HG03439 (cell line): ENCODE measurements at regions not wholly inside any gene's neighbourhood (a gene's known extent, or its start where the extent isn't known, plus 50 kb on each side); places are given as distances from the start of the nearest gene placed in this dataset.
"Not testable (repeated sequence)": the region's sequence is repeated elsewhere in the genome, so short reads cannot be mapped to it uniquely, and the experiment has no call there.

ENCODE experiments used
- ATAC-seq: cut with Tn5 transposase; IDR thresholded peaks from one replicate; pipeline ENCODE4 v1.9.1; 2021; ENCODE audit warnings: mild to moderate bottlenecking, moderate library complexity; ENCODE audit not compliant: unreplicated experiment

DNA sequence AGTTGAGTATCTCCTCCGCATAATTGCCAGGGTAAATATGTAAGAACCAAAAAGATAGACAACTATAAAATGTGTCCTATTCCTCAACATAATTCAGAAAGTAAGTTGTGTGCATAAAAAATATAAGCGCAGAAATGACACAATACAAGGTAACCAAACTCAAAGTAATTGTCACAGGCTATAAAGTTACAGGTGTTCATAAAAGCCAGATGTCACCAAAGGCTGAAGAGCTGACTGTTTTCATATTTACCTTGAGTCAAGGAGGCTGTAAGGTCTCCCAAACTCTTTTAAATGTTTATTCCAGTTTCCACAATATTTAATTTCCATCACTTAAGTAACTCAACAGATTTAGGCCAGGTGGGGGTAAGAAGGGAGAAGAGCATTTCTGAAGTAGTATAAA is 192.2 kb upstream of the MARCKS start:
- no peak for ATAC-seq

DNA sequence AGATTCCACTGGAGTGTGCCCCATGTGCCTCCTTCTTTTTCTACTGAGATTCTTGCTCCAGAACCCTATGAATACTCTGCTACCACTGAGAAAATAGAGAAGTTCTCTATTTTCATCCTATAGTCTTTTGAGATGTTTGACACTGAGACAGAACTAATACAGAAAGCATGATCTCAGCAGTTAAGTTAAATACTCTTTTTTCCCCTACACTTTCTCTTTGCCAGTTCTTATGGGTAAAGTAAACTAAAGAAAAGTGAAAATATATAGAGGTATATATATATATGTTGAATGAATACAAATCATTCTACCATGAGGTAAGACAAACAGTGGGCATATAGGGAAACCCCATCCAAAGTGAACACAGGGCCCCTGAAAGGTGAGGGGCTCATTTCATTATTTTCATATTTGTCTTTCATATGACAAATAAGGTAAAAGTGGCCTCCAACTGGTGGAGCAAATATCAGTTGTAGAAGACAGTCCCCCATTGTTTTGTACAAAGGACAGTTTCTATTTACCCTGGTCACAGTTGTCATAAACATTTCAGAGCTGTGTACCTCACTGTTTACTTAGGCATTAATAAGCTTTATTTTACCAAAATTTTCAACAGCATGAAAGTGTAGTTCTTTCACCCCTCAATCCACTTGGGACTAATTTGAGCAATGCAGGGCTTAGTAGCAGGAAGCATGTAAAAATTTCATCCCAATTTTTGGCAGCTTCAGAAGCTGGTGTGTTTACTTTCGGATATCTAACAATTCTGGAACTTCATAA is 188.3 kb upstream of the MARCKS start:
- ATAC-seq, result no peak

DNA sequence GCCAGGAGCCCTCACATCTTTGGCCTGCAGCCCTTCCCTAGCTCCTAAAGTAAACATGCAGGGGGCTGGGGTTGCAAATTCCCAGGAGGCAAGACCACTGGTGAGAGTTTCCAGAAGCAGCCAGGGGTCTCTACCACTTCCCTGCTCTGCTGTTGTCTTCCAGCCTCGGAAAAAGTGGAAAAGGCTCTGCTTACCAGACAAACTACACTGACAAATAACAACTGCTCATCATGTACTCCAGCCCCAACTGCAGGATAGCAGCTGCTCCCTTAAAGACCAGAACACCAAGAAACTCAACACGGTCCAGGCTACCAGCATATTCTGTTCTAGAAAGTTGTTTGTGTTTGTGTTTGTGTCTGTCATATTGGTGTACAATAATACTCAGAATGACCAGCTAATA is 187.5 kb upstream of the MARCKS start:
- no peak for ATAC-seq

DNA sequence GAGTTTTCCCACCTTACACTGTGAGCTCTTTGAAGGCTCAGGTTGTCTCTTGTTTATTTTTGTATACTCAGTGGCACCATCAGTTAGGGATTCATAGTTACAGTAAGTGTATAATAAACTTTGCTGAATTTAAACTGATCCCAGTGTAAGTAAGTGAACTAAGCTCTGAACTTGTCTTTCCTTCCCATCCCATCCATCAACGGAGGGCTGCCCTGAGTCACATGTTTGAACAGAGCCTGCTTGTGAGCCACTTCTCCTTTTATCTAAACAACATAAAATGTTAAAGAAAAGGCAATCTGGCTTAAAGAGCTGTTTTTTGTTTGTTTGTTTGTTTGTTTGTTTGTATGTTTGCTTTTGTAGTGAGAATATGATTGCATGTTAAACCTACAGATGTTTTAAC is 185.7 kb upstream of the MARCKS start:
- no peak for ATAC-seq

DNA sequence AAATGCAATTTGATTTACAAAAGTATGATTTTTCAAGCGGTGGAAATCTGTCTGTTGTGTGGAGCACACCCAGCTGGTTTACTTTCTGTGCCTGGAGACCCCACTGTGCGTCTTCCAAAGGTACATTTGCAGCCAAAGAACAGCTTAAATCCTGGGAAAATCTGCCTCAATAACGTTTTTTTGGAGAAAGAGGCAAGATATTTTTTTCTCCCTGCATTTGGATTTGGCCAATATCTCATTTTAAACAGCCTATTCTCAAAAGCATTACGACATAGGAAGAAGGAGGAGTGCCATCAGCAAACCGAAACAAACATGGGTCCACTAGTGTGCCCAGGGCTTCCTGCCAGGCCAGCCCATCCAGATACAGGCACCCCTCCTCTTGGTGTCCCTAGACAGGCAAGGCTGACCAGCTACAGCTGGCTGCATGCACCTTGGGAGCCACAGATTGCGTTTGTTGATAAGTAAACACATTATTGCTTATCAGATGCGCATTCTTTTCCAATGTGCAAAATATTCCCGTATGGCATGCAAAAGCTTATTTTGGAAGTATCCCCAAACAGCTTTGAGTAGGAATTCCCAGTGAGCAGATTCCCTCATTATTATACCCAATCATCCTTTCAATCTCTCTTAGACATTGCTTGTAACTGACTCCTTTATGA is 184.5 kb upstream of the MARCKS start:
- no peak for ATAC-seq

DNA sequence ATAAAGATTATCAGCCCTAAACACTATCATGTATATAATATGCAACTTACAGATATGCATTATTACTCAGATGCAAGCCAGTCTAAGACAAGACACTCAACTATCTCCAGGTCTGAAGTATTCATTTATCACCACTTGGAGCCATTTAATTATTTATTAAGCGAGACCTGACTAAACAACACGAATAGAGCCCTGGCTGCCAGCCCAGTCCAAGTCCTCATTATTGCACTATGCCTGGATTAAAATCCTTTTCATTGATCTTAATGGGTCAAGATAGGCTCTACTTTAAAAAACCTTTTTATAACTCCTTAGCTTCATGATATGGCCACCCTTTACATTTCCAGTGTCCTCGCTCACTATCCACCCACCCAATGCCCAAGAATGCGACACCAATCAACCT is 183.1 kb upstream of the MARCKS start:
- ATAC-seq, result no peak

DNA sequence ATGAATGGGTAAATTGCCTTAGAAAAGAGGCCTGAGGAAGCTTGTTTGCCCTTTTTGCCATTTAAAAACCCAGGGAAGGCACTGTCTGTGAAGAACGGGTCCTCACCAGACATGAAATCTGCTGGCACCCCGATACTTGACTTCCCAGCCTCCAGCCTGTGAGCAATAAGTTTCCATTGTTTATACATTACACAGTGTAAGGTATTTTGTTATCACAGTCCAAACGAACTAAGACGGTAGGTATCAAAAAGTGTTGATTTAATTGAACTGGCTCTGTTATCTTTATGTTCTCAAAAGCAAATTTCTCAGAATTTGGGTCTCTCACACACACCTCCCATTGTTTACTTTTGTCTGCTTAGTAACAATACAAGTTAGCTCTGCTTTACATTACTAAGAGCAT is 181.1 kb upstream of the MARCKS start:
- ATAC-seq, result no peak

DNA sequence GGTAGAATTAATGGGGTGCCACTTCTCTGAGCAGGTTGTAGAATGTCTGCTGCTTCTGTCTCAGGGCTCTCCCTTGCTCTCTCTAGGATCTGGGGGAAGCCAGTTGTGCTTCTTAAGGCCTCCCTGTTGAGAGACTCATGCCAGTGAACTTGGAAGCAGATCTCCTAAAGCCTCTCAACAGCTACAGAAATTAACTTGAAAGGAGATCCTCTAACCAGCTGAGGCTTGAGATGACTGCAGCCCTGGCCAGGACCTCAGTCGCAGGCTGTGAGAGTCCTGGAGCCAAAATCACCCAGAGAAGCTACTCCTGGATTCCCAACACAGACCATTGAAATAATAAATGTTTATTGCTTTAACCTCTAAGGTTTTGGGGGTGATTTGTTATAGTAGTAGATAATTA is 180.2 kb upstream of the MARCKS start:
- no peak for ATAC-seq

DNA sequence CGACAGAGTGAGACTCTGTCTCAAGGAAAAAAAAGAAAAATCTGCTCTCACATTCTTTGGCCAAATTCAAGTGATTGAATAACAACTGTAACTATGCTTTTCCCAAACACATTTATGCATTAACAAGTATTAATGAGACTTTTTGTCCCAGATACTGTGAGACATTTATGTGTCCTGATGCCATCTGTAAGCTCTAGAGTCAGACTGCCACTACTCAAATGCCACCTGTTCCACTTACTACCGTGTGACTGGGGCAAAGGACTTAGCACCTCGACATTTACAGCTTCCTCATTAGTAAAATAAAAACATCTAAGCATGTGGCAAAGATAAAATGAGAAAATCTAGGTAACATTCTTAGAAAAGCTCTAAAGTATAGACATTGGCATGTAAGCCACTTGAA is 178.1 kb upstream of the MARCKS start:
- ATAC-seq, result no peak

DNA sequence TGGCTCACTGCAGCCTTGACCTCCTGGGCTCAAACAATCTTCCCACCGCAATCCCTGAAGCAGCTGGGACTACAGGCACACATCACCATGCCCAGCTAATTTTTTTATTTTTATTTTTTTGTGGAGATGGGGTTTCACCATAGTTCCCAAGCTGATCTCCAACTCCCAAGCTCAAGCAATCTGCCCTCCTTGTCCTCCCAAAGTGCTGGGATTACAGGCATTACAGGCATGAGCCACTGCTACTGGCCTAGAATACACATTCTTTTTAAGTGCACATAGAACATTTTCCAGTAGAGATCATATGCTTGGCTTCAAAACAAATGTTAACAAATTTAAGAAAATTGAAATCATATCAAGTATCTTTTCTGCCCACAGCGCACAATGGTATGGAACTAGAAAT is 176.8 kb upstream of the MARCKS start:
- ATAC-seq, result no peak

DNA sequence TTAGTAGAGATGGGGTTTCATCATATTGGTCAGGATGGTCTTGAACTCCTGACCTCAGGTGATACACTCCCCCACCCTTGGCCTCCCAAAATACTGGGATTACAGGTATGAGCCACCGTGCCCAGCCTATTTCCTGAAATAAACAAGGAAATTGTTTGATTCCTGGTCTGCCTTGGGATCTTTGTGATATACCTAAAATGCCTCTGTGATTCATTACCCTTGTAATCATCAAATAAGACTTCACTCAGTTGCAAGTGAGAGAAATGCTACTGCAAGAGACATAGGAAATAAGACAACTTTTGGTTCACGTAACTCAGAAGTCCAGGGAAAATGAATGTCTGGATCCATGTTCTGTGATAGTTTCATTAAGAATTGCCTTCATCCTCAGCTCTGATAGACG is 173.2 kb upstream of the MARCKS start:
- ATAC-seq, result no peak

DNA sequence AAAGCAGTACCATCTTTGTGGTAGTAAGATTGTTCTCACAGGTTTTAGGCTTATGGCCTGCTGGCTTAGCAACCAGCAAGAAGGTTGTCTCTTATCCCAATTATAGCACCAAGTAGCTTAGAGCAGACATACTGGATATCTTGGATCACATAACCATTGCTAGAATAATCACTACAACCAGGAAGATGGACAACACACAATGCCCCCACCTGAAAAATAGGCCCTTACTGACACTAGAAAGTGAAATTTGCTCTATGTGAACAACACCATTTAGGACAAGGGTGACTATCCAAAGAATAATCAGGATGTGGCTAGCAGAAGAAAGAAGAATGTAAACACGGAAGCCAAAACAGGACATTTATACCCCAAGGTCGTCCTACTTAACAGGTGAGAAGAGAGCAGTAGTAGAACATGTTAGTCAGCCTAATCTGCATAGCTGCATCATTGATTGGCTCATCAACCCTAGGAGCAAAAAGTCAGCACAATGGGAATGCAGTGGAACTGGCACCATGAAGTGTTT is 172.7 kb upstream of the MARCKS start:
- ATAC-seq, result no peak

DNA sequence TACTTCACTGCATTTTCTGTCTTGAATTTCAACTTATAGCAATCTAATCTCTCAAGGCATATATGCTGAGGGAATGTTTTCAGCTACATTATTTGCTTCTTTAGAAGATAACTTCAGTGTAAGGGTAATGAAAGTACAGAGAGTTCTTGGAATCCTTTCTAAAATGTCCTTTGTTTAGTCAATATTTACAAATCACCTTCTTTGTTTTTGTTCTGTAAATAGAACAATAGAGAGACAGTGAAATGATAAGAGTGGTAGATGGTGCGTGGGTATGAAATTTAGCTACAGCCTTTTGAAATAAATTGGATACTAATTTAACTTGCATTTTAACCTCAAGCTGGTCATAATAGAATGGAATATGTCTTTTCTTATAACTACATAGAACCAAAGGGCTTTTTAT is 171.1 kb upstream of the MARCKS start:
- no peak for ATAC-seq

DNA sequence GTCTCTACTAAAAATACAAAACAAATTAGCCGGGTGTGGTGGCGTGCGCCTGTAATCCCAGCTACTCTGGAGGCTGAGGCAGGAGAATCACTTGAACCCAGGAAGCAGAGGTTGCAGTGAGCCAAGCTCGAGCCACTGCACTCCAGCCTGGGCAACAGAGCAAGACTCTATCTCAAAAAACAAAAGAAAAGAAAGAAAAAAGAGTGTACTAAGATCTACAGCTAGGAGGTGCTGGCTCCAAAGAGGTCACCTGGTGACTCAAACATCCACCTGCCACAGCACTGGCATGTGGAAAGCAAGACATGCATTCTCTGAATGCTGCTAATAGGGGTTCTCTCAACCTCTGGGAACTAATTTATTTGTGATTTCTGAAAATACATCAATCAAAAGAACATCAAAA is 167.5 kb upstream of the MARCKS start:
- not testable (repeated sequence) for ATAC-seq

DNA sequence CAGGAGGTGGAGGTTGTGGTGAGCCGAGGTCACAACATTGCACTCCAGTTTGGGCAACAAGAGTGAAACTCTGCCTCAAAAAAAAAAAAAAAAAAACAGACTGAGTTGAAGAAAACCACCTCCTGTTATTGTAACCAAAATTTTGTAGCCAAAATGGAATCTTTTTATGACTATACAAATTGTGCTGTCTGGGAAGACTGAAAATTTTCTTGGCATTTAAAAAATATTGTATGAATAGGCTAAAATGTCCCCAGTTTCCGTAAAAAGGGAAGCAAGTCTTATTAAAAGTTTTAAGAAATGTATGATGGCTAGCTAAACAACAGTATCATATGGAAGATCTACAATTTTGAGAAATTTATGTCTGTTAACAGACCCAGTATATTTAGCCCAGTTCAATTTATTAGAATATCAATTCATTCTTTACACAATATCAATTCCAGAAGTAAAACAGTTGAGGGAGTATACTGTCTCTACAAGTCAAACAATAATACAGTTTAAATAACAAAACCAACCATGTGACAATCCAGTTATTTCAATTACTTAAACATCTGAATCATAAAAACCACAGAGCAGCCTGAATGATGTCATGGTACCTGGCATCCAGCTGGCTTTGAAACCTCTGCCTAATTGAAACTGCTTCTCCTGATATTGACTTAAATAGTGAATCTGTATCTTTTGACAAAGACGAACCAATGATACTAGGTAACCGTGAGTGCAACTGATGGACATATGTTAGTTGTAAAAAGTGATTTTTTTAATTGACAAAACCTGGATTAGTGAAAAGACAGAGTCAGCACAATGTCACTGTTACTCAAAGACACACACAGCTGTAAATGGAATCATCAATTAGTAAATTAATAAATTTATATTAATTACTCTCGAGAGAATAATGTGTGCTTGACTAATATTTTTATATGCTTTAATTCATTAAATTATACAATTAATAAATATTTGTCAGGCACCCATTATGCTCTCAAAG is 166.6 kb upstream of the MARCKS start:
- no peak for ATAC-seq

DNA sequence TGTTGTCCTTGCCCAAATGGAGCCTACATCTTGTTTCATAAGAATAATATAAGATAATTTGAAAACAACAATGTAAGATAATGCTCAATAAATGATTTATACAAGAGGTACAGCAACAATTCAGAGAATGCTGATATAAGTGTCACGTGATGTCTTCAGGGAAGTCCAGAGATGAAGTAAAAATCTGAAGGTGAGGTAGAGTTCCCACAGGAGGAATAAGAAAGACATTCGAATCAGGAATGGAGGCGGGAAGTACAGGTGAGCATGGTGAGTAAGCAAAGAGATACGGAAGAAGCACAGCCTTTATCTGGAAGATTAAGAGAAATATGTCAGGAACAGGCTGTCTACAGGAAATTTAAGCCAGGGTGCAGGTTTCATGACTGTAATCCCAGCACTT is 165.9 kb upstream of the MARCKS start:
- no peak for ATAC-seq

DNA sequence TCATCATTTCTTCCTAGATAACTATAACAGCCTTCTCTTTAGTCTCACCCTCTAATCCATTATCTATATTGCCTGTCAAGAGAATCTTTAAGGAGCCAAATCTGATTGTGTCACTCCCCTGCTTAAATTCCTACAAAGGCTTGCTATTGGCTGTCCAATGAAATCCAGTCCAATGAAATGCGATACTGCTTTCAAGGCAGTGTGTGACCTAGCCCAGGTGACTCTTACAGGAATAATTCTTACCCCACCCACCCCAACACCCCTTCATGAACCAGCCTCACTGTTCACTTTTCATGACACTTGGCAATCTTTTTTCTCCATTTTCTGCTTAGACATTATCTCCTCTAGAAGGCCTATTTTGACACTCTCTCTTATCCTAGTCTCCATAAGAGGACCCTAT is 163.3 kb upstream of the MARCKS start:
- no peak for ATAC-seq

DNA sequence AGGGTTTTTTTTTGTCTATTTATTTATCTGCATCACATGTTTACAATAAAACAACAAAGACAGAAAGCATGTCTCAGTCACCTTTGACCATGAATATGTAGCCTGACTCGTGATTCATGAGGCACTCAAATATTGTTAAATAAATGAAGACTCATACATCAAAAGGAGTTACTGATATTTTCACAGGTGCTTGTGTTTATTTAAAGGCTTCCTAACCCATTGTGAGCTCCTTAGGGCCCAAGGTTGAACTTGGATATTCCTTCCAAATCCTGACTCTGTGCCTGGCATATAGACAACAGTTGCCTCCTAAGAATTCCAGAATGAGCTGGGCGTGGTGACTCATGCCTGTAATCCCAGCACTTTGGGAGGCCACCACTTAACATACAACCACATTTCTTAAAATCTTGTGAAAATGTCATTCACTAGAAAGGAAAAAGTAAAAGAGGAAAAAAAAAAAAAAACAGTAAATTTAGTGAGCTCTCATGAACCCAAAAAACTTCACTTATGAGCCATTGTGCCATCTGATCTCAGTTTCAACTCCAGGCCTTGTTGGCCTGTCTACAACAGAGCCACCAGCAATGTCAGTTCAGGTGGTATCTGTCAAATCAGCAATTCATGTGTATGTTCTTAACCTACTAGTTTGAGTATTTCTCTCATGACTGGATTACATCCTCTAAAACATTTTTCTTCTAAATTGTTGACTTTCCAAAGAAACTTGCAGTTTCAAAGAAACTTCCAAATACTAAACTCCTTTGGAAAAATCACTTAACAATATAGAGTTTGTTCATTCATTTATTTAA is 162.7 kb upstream of the MARCKS start:
- no peak for ATAC-seq

DNA sequence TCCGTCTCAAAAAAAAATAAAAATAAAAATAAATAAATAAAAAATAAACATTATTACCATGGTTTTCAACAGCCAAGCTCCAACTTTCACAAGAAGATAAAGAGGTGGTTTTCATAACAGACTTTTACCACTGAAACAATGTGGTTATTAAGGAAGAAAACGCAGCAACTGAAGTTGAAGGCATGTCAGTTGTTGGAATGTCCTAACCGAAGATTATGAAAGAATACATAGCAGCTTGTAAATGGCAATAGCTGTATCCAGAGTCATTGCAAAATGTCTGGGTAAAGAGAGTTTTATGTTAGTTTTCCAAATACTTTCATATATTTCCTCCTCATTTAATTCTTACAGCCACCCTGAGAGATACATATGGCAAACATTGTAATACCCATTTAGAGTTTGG is 161.6 kb upstream of the MARCKS start:
- ATAC-seq, result no peak

DNA sequence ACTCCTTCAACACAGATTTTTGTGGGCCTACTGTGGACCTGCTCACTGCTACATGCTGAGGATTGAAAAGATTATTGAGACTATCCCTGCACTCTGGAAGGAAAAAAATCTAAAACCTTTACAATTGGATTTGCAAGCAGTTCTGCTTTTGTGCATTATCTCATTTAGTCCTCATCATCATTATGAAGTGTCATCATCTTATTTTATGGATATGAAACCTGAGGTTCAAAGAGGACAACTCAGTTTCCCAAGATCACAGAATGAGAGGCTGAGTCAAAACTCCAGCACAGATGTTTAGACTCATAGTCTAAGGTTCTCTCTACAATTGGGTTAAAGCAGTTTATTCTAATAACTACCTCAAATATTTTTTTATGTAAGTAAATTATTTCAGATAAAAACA is 160.2 kb upstream of the MARCKS start:
- ATAC-seq, result no peak
